ENCODE measurements at regions not wholly inside any gene's neighbourhood (a gene's known extent, or its start where the extent isn't known, plus 50 kb on each side); places are given as distances from the start of the nearest gene placed in this dataset.

DNA sequence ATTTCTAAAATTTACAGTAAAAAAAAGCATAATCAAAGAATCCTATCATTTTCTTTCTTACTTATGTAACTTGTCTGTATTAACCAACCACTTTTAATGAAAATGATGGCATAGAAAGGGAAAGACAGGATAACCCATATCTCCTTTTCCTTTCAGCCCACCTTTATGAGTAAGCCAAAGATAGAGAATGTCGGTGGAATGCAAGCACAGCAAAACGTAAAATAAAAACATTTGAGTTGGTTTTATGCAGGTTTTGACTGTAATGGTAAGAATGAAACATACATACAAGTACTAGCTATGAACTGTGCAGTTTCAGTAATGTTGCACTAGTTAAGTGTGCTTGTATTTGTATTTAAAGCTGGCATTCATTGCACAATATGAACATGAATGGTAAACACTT, 360.3 kb downstream of the FOXG1 start:
- Histone ChIP-seq H3K23ac (ENCODE audit: low read depth, low read length) (no peak overlapping the region), H4K91ac (ENCODE audit: insufficient read depth, low read depth, low read length) (no peak overlapping the region), H2AFZ (replicated peaks; ENCODE audit: low read length, poor library complexity) (no peak overlapping the region), H2AK9ac (replicated peaks; ENCODE audit: low read depth, low read length, poor library complexity) (no peak overlapping the region), H3K4me2 (ENCODE audit: low read depth, low read length) (no peak overlapping the region), H3K14ac (replicated peaks; ENCODE audit: low read depth, low read length) (no peak overlapping the region), H3K9me3 (ENCODE audit: control insufficient read depth, insufficient read depth, low read length) (no peaks in the 10 kb centered on the region), H2BK15ac (ENCODE audit: low read depth, low read length) (no peak overlapping the region), H3K4me3 (ENCODE audit: insufficient read depth, low read depth, low read length) (no peak overlapping the region), H3K4me1 (ENCODE audit: control insufficient read depth, insufficient read depth, low read length) (no peaks in the 10 kb centered on the region), H3K36me3 (ENCODE audit: control insufficient read depth, insufficient read depth, low read length) (no peaks in the 10 kb centered on the region), H2BK5ac (ENCODE audit: low read depth, low read length, poor library complexity, severe bottlenecking) (no peak overlapping the region), H3K79me1 (ENCODE audit: low read depth in 1 of 2, low read length in 2 of 2) (no peaks in the 10 kb centered on the region), H2BK120ac (ENCODE audit: low read depth, low read length) (no peak overlapping the region), H3K27me3 (ENCODE audit: control insufficient read depth, insufficient read depth, low read length) (no peaks in the 10 kb centered on the region), H3K56ac (ENCODE audit: extremely low read depth, insufficient read depth, low read length) (no peak overlapping the region), H3K9me1 (ENCODE audit: insufficient read depth, low read length) (no peaks in the 10 kb centered on the region), H4K5ac (ENCODE audit: low read depth, low read length) (no peak overlapping the region), H4K20me1 (ENCODE audit: insufficient read depth, low read length) (no peaks in the 10 kb centered on the region), H3K4ac (ENCODE audit: low read depth, low read length) (no peak overlapping the region), H2BK20ac (ENCODE audit: low read depth, low read length) (no peak overlapping the region), H2AK5ac (ENCODE audit: low read depth, low read length) (no peak overlapping the region), H4K8ac (ENCODE audit: low read depth in 2 of 2, low read length in 2 of 2) (no peak overlapping the region), H3K27ac (ENCODE audit: insufficient read depth, low read length) (no peak overlapping the region), H3K9ac (ENCODE audit: low read depth, low read length) (no peak overlapping the region), H3K18ac (ENCODE audit: low read depth, low read length) (no peak overlapping the region)
- in situ Hi-C loops (cut with MboI; ENCODE audit: low sequenced_read_pairs) (no loop called here), intact Hi-C loops (cut with micrococcal nuclease) (no loop called here), dilution Hi-C loops (cut with HindIII; ENCODE audit: low sequenced_read_pairs, unreplicated experiment) (no loop called here)
- no TSS peak for BruUV-seq (replicated peaks)
- no peak for TF ChIP-seq CTCF (conservative IDR thresholded peaks at IDR 0.05; ENCODE audit: low read depth, low read length)
- no peak for TF ChIP-seq MXI1 (IDR thresholded peaks at IDR 0.05; ENCODE audit: borderline replicate concordance, low read depth, low read length)
- TF ChIP-seq, protein P1, sequence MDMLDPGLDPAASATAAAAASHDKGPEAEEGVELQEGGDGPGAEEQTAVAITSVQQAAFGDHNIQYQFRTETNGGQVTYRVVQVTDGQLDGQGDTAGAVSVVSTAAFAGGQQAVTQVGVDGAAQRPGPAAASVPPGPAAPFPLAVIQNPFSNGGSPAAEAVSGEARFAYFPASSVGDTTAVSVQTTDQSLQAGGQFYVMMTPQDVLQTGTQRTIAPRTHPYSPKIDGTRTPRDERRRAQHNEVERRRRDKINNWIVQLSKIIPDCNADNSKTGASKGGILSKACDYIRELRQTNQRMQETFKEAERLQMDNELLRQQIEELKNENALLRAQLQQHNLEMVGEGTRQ (IDR thresholded peaks at IDR 0.05; ENCODE audit: low read depth, low read length) = no peak
- no peak for TF ChIP-seq FOS (IDR thresholded peaks at IDR 0.05; ENCODE audit: low read depth, low read length)
- TF ChIP-seq RAD21 (IDR thresholded peaks at IDR 0.05; ENCODE audit: low read length) = no peak
- TF ChIP-seq POLR2A (IDR thresholded peaks at IDR 0.05; ENCODE audit: low read depth, low read length) = no peak
- no peak for TF ChIP-seq MAFK (IDR thresholded peaks at IDR 0.05; ENCODE audit: low read depth, low read length)
- TF ChIP-seq NFE2L2 (IDR thresholded peaks at IDR 0.05; ENCODE audit: low read depth, low read length) = no peak
- TF ChIP-seq BHLHE40 (IDR thresholded peaks at IDR 0.05; ENCODE audit: low read depth, low read length) = no peak
- TF ChIP-seq CHD1 (IDR thresholded peaks at IDR 0.05; ENCODE audit: low read depth, low read length) = no peak
- TF ChIP-seq CEBPB (IDR thresholded peaks at IDR 0.05; ENCODE audit: low read depth, low read length) = no peak
- no peak for TF ChIP-seq SMC3 (IDR thresholded peaks at IDR 0.05; ENCODE audit: low read depth, low read length)
- TF ChIP-seq RFX5 (IDR thresholded peaks at IDR 0.05; ENCODE audit: low read depth, low read length) = no peak
- no peak for TF ChIP-seq MAZ (IDR thresholded peaks at IDR 0.05; ENCODE audit: borderline replicate concordance, low read depth, low read length)
- TF ChIP-seq RCOR1 (IDR thresholded peaks at IDR 0.05; ENCODE audit: insufficient replicate concordance, low read length) = no peak
- TF ChIP-seq, protein P2, sequence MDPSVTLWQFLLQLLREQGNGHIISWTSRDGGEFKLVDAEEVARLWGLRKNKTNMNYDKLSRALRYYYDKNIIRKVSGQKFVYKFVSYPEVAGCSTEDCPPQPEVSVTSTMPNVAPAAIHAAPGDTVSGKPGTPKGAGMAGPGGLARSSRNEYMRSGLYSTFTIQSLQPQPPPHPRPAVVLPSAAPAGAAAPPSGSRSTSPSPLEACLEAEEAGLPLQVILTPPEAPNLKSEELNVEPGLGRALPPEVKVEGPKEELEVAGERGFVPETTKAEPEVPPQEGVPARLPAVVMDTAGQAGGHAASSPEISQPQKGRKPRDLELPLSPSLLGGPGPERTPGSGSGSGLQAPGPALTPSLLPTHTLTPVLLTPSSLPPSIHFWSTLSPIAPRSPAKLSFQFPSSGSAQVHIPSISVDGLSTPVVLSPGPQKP (IDR thresholded peaks at IDR 0.05; ENCODE audit: borderline replicate concordance, low read depth, low read length) = no peak
- no CpG with 5 or more reads among the region's 2 CpGs for WGBS, 2 experiments (ENCODE audit: extremely low coverage in 2 of 2, insufficient read length in 1 of 2)
- DNase-seq (no peak), ATAC-seq (ENCODE audit: low read depth) (no peak)
- CTCF ChIA-PET = interaction anchor here (1.0 kb wide), 1 partner anchor 13 kb away, joined by 3 read pairs; no protein-coding TSS in a partner anchor
- POLR2A ChIA-PET (ENCODE audit: unreplicated experiment) = no interaction called here

All from IMR-90 (cell line).